ENCODE measurements at regions not wholly inside any gene's neighbourhood (a gene's known extent, or its start where the extent isn't known, plus 50 kb on each side); places are given as distances from the start of the nearest gene placed in this dataset.

DNA sequence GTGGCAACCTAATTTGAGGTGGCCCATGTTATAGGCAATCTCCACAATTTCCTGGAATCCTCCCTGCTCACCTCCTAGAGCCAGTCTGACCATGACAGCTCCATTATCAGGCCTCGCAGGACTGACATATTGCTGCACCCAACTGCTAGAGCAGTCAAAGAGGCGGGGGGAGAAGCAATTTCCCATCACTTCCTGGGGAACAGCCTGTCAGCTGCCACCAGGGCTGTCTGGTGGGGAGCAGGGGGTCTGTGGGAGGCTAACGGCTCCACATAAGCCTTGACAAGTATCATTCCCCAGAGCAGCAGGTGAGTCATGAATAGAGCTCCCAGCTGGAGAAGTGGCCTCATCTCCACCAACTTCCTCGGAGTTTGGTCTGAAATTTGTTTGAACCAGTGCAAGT is 322.9 kb downstream of the MATN1 start:
- DNase-seq = no peak

GRCh38 chr1:30399026-30399425 is 324.4 kb downstream of the MATN1 start:
- DNase-seq = no peak

GRCh38 chr1:30397576-30397975 is 325.8 kb downstream of the MATN1 start:
- DNase-seq = no peak

DNA sequence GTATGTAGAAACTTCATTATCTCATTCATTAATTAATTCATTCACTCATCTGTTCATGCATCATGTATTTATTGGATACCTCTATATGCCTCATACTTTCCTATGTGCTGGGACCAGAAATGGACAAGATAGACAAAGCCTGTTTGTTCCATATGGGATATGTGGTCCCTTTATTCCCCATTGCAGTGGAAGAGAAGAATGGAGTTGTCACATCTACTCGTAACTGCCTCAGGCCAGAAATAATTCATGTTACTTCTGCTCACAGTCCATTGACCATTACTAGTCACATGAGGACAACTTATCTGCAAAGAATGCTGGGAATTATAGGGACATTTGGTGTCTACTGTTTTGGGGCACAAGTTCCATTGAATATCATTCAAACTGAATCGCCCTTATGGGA is 327.8 kb downstream of the MATN1 start:
- no peak for DNase-seq

GRCh38 chr1:30388386-30388785 is 335.0 kb downstream of the MATN1 start:
- no peak for DNase-seq

GRCh38 chr1:30386156-30386926 is 337.0 kb downstream of the MATN1 start:
- DNase-seq = no peak

DNA sequence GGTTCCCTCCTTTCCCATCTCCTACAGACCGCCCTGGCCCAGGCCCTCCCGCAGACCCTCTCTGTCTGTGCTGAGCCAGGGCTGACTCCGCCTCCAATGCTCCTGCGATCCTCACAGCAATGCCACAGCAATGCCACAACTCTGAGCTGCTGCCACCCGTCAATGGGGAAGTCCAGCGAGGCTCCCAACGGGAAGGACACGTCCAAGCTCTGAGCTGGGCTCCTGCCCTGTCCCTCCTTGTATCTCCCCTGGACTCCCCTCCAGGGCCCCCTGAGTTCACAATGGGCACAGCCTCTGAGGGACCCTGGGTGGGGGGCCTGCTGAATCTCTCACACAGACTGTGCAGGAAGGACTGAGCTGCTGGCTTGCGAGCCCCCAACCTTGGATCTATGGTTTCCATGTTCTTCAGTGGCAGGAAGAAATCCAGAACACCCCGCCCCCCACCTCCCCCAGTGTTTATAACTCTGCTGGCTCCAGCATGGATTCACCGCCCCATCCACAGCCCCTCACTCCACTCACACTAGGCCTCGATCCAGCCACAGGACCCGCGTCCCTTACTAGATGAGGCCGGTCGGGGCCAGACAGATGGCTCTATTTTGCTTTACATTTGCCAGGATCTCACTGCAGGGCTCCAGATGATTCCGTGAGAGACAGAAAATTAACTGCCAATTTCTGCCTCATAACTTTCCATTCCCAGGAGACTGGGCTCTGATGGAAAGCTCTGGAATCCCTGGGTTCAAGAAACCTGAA is 338.0 kb downstream of the MATN1 start:
- DNase-seq = no peak

- DNase-seq = no peak
Observed at GRCh38 chr1:30384286-30385245, 338.8 kb downstream of the MATN1 start.

- no peak for DNase-seq
Observed at GRCh38 chr1:30383221-30383711, 340.1 kb downstream of the MATN1 start.

DNA sequence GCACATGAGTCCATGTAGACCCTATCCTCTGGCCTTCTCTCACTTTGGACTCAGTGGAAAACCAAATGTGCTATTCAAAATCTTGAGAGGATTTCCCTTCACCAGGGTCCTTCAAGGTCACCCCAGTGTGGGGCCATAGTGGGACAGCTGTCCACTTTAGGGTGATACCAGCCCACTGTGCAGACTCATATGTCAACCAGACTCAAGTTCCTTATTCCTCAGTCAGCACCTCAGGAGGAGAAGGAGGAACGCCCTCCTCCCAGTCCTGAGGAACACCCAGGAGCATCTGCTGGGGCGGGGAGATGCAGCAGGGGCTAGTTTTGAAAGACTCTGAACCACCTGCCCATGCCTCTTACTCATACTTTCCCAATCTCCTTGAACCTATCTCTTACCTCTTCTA is 340.9 kb downstream of the MATN1 start:
- no peak for DNase-seq

GRCh38 chr1:30381671-30382365 is 341.6 kb downstream of the MATN1 start:
- no peak for DNase-seq

DNA sequence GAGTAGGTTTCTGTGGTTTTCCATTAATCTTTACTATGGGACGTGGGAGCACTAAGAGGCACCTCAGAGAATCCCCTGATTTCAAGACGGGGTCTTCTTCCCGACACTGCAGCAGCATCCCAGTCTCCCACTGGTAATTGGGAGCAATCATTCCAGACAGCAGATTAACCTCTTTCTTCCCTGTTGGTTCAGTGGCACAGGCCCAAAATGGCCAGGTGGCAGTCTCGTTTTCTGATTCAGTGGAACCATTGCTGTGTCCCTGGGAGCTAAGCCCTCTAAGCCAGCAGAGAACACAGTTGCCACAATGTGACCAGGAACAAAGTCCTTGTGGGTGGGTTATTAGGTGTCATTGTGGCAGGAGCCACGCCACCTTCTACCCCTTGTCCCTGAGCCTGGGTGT is 342.1 kb downstream of the MATN1 start:
- no peak for DNase-seq

GRCh38 chr1:30380625-30380984 is 342.8 kb downstream of the MATN1 start:
- DNase-seq = no peak

DNA sequence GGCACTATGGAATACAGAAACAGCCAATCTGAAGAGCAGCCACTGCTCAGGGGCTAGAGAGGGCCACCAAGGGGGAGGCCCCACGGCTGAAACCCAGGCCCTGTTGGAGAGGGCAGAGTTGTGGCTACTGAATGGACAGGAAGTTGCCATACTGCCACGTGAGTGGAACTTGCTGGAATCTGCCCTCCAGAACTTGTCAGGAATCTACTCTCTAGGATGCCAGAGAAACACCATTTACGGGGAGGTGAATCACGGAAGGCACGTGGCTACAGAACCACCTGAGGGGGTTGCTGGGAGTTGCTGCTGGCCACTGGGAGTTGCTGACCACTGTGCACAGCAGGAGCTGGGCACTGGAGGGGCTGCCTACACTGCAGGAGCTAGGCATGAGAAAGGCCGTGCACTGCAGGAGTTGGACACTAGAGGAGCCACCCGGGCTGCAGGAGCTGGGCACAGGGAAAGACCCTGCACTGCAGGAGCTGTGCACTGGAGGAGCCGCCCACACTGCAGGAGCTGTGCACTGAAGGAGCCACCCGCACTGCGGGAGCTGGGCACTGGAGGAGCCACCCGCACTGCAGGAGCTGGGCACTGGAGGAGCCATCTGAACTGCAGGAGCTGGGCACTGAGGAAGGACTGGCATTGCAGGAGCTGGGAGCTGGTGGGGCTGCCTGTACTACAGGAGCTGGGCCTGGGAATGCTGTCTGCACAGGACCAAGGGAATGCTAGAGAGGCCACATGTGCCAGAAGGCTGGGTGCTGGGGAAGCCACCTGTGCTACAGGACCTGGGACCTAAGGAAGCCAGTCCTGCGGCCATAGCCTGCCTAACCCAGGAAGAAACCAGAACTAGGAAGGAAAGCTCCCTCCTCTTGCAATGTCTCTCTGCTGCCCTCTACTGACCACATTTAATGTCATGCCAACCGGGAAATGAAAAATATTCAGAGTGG is 343.4 kb downstream of the MATN1 start:
- DNase-seq = peak; percentile 51

GRCh38 chr1:30378991-30379581 is 344.3 kb downstream of the MATN1 start:
- DNase-seq = no peak

GRCh38 chr1:30378003-30378596 is 345.3 kb downstream of the MATN1 start:
- no peak for DNase-seq

- no peak for DNase-seq
Observed at GRCh38 chr1:30377230-30378002, 346.0 kb downstream of the MATN1 start.

- no peak for DNase-seq
Observed at GRCh38 chr1:30376054-30376697, 347.2 kb downstream of the MATN1 start.

DNA sequence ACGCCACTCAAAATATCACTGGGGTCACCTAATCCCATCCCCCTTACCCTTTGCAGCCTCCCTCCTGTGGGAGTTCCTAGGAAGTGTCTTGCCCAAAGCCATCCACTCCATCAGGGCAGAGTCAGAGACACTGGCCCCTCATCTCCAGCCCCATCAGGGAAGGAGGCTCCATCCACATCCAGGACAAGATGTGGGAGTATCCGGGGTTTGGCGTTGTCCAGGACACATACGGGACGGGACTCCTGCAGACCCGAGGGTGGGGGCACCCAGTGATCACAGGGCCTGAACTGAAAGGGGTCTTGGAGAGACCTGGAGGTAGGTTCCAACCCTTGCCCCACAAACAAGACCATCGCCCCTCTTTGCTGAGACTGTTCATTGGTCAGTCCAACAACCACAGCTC is 348.2 kb downstream of the MATN1 start:
- no peak for DNase-seq

Data from NCI-H1048 (cell line).